ENCODE measurements at regions not wholly inside any gene's neighbourhood (a gene's known extent, or its start where the extent isn't known, plus 50 kb on each side); places are given as distances from the start of the nearest gene placed in this dataset.

- SMC1A ChIA-PET (ENCODE audit: uncharacterized antibody, unreplicated experiment) = no interaction called here
- BruUV-seq (replicated peaks) = no TSS peak
Measured at GRCh38 chr2:18304849-18305248, 255.6 kb downstream of the RDH14 start.

GRCh38 chr2:18301421-18302139, 258.9 kb downstream of the RDH14 start:
- H4K20me1 ChIP-seq (ENCODE audit: control insufficient read depth, insufficient read depth) = no peaks in the 10 kb centered on the region
- no peak for ATAC-seq
- H3K79me2 ChIP-seq (ENCODE audit: control insufficient read depth, insufficient read depth, low read length) = no peaks in the 10 kb centered on the region
- H3K27ac ChIP-seq (ENCODE audit: control insufficient read depth, insufficient read depth) = no peak overlapping the region
- no peaks in the 10 kb centered on the region for H3K27me3 ChIP-seq (replicated peaks in 1 of 2; ENCODE audit: control insufficient read depth in 2 of 2, insufficient read depth in 2 of 2, low read length in 1 of 2)
- intact Hi-C loops (cut with micrococcal nuclease; ENCODE audit: unreplicated experiment) (no loop called here), in situ Hi-C loops (cut with MboI) (no loop called here)
- H3K36me3 ChIP-seq (ENCODE audit: control insufficient read depth in 2 of 2, insufficient read depth in 2 of 2, low read length in 1 of 2) = no peaks in the 10 kb centered on the region
- no peak overlapping the region for H3K4me2 ChIP-seq (ENCODE audit: control insufficient read depth, insufficient read depth)
- SMC1A ChIA-PET (ENCODE audit: uncharacterized antibody, unreplicated experiment) = no interaction called here
- H2AFZ ChIP-seq (ENCODE audit: control insufficient read depth, low read depth, low read length) = no peak overlapping the region
- H3K9me3 ChIP-seq (replicated peaks; ENCODE audit: control insufficient read depth, insufficient read depth, low read length) = no peaks in the 10 kb centered on the region
- no peak overlapping the region for H3K4me3 ChIP-seq
- RAD21 ChIA-PET (ENCODE audit: unreplicated experiment) = no interaction called here
- H3K4me1 ChIP-seq (ENCODE audit: control insufficient read depth, insufficient read depth, low read length) = no peaks in the 10 kb centered on the region
- no TSS peak for BruUV-seq (replicated peaks)
- no peak overlapping the region for H3K9ac ChIP-seq (ENCODE audit: control insufficient read depth, insufficient read depth, low read length)
- POLR2A ChIA-PET = no interaction called here
- DNase-seq (ENCODE audit: low read depth, low spot score) = no peak
- CTCF ChIA-PET = interaction anchor here (1.3 kb wide), 1 partner anchor 118 kb away, joined by 3 read pairs; no protein-coding TSS in a partner anchor
- no peak for TF ChIP-seq SUZ12 (IDR thresholded peaks at IDR 0.05; ENCODE audit: unreplicated experiment)
- no peak for TF ChIP-seq FOXM1 (IDR thresholded peaks at IDR 0.05; ENCODE audit: low read depth, low read length)
- no peak for TF ChIP-seq PBX3 (IDR thresholded peaks at IDR 0.05; ENCODE audit: insufficient replicate concordance, low read depth, low read length)
- no peak for TF ChIP-seq SIN3A (IDR thresholded peaks at IDR 0.05; ENCODE audit: low read depth, low read length)
- no peak for TF ChIP-seq NFIC (IDR thresholded peaks at IDR 0.05; ENCODE audit: low read depth, low read length)
- TF ChIP-seq MYB (IDR thresholded peaks at IDR 0.05; ENCODE audit: borderline replicate concordance, low read depth, low read length) = no peak
- no peak for TF ChIP-seq GATAD2B (conservative IDR thresholded peaks at IDR 0.05; ENCODE audit: low read depth)
- no peak for TF ChIP-seq PAX8 (IDR thresholded peaks at IDR 0.05)
- no peak for TF ChIP-seq MAX (IDR thresholded peaks at IDR 0.05; ENCODE audit: low read depth, low read length)
- no peak for FAIRE-seq
- 43% methylated on average over 2 of the region's 2 CpGs for WGBS (ENCODE audit: insufficient coverage, insufficient replicate concordance, low lambda C conversion rate, missing lambda C conversion rate)

More at GRCh38 chr2:18304849-18305248, 255.6 kb downstream of the RDH14 start:
- ChIA-PET RAD21 (ENCODE audit: unreplicated experiment) (no interaction called here), POLR2A (no interaction called here), CTCF (no interaction called here)
- H3K9me3 ChIP-seq (replicated peaks; ENCODE audit: control insufficient read depth, insufficient read depth, low read length) = no peaks in the 10 kb centered on the region
- DNase-seq (ENCODE audit: low read depth, low spot score) (no peak), FAIRE-seq (no peak), ATAC-seq (no peak)
- intact Hi-C loops (cut with micrococcal nuclease; ENCODE audit: unreplicated experiment) (no loop called here), in situ Hi-C loops (cut with MboI) (no loop called here)
- H3K27ac ChIP-seq (ENCODE audit: control insufficient read depth, insufficient read depth) = no peak overlapping the region
- H4K20me1 ChIP-seq (ENCODE audit: control insufficient read depth, insufficient read depth) = no peaks in the 10 kb centered on the region
- H3K4me2 ChIP-seq (ENCODE audit: control insufficient read depth, insufficient read depth) = no peak overlapping the region
- no peak overlapping the region for H3K9ac ChIP-seq (ENCODE audit: control insufficient read depth, insufficient read depth, low read length)
- no peaks in the 10 kb centered on the region for H3K4me1 ChIP-seq (ENCODE audit: control insufficient read depth, insufficient read depth, low read length)
- no peaks in the 10 kb centered on the region for H3K27me3 ChIP-seq (replicated peaks in 1 of 2; ENCODE audit: control insufficient read depth in 2 of 2, insufficient read depth in 2 of 2, low read length in 1 of 2)
- 26% methylated on average over 3 of the region's 3 CpGs for WGBS (ENCODE audit: insufficient coverage, insufficient replicate concordance, low lambda C conversion rate, missing lambda C conversion rate)
- H3K4me3 ChIP-seq = no peak overlapping the region
- no peak overlapping the region for H2AFZ ChIP-seq (ENCODE audit: control insufficient read depth, low read depth, low read length)
- TF ChIP-seq IRF4 (IDR thresholded peaks at IDR 0.05; ENCODE audit: low read depth, low read length) = no peak
- H3K79me2 ChIP-seq (ENCODE audit: control insufficient read depth, insufficient read depth, low read length) = no peaks in the 10 kb centered on the region
- no peaks in the 10 kb centered on the region for H3K36me3 ChIP-seq (ENCODE audit: control insufficient read depth in 2 of 2, insufficient read depth in 2 of 2, low read length in 1 of 2)
